Esophagus muscularis mucosa (tissue), 3 donors: ENCODE measurements at regions not wholly inside any gene's neighbourhood (a gene's known extent, or its start where the extent isn't known, plus 50 kb on each side); places are given as distances from the start of the nearest gene placed in this dataset.

Experiments used
- POLR2A ChIP-seq: fragments of 450-650 bp; IDR thresholded peaks from one replicate; pipeline ENCODE4 v1.6.1; 2017; ENCODE audit warnings: antibody characterized with exemption, moderate library complexity, mild to moderate bottlenecking, low read depth
- TF ChIP-seq, protein P1 (sequence below), 3 experiments: fragments of 200-600 bp in 2 of 3; fragments of 450-650 bp in 1 of 3; sonication (generic) in 2 of 3; IDR thresholded peaks; one replicate each; pipeline ENCODE4 v1.5.1; 2017 to 2019; ENCODE audit warnings: antibody characterized with exemption in 3 of 3, mild to moderate bottlenecking in 2 of 3, moderate library complexity in 1 of 3

DNA sequence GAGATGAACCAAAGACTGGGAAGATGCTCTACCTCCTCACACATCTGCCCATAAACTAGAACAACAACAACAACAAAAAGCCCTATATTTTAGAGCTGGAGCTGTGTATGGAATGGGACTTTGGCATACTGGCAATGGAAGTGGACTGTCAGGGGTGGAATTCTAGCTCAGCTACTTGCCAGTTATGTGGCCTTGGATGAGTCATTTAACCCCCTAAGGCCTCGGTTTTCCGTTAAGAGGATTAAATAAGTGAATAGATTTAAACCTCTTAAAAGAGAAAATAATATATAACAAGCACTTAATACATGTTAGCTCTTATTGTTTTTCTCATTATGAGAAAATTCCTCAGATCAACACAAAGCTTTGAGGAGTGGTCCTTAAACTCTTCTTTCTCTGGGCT, 195.0 kb downstream of the KIF18A start:
- TF ChIP-seq, protein P1, sequence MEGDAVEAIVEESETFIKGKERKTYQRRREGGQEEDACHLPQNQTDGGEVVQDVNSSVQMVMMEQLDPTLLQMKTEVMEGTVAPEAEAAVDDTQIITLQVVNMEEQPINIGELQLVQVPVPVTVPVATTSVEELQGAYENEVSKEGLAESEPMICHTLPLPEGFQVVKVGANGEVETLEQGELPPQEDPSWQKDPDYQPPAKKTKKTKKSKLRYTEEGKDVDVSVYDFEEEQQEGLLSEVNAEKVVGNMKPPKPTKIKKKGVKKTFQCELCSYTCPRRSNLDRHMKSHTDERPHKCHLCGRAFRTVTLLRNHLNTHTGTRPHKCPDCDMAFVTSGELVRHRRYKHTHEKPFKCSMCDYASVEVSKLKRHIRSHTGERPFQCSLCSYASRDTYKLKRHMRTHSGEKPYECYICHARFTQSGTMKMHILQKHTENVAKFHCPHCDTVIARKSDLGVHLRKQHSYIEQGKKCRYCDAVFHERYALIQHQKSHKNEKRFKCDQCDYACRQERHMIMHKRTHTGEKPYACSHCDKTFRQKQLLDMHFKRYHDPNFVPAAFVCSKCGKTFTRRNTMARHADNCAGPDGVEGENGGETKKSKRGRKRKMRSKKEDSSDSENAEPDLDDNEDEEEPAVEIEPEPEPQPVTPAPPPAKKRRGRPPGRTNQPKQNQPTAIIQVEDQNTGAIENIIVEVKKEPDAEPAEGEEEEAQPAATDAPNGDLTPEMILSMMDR (IDR thresholded peaks at IDR 0.05) = no peak
- no peak for TF ChIP-seq POLR2A
